Endothelial cell of umbilical vein (primary cell): ENCODE measurements at regions not wholly inside any gene's neighbourhood (a gene's known extent, or its start where the extent isn't known, plus 50 kb on each side); places are given as distances from the start of the nearest gene placed in this dataset.

Experiments used
- CTCF ChIP-seq, 2 donors: IDR thresholded peaks; 1 replicate in 1 of 2; 2 replicates in 1 of 2; pipeline ENCODE4 v1.5.1; 2011; ENCODE audit warnings: low read length in 2 of 2, mild to moderate bottlenecking in 2 of 2, moderate library complexity in 2 of 2, control low read depth in 1 of 2, inconsistent platforms in 1 of 2, low read depth in 1 of 2; ENCODE audit not compliant: insufficient read depth in 1 of 2; ENCODE audit errors: extremely low read depth in 1 of 2
- EZH2 ChIP-seq: IDR thresholded peaks from 2 replicates; pipeline ENCODE4 v1.6.1; 2012; ENCODE audit warnings: borderline replicate concordance, low read depth, mild to moderate bottlenecking, moderate library complexity, low read length, inconsistent platforms; ENCODE audit not compliant: severe bottlenecking
- FOS ChIP-seq: IDR thresholded peaks from 2 replicates; pipeline ENCODE4 v1.6.1; 2011; ENCODE audit warnings: mild to moderate bottlenecking, low read length, moderate library complexity, borderline replicate concordance; ENCODE audit not compliant: insufficient read depth
- MYC ChIP-seq: IDR thresholded peaks from one replicate; pipeline ENCODE4 v1.6.1; 2011; ENCODE audit warnings: mild to moderate bottlenecking, low read depth, low read length
- POLR2A ChIP-seq: IDR thresholded peaks from 2 replicates; pipeline ENCODE4 v1.6.1; 2012; ENCODE audit warnings: low read depth, mild to moderate bottlenecking, control low read depth, low read length
- TF ChIP-seq, protein P1 (sequence below): IDR thresholded peaks from 2 replicates; pipeline ENCODE4 v1.6.1; 2011; ENCODE audit not compliant: insufficient read depth, insufficient read length

DNA sequence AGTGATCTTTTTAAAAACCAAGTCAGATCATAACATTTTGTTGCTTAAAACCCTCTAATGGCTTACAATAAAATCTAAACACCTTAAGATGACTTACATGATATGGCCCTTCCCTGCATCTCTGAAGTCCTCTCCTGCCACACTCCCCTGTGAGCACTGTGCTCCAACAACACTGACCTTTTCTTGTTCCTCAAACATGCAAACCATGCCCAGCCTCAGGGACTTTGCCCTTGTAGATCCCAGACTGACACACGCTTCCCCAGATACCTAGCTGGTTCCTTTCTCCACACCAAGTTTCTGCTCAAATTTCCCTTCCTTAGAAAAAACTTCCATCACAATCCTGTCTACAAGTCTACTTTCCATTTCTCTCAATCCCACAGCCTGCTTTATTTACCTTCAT is 128.6 kb downstream of the IPO8 start:
- TF ChIP-seq POLR2A (no peak), CTCF (IDR thresholded peaks at IDR 0.05; ENCODE audit: extremely low read depth in 1 of 2, insufficient read depth in 1 of 2, low read depth in 1 of 2, low read length in 2 of 2) (no peak), EZH2 (no peak), MYC (no peak), FOS (no peak)
- TF ChIP-seq, protein P1, sequence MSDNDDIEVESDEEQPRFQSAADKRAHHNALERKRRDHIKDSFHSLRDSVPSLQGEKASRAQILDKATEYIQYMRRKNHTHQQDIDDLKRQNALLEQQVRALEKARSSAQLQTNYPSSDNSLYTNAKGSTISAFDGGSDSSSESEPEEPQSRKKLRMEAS: no peak
